ENCODE measurements at regions not wholly inside any gene's neighbourhood (a gene's known extent, or its start where the extent isn't known, plus 50 kb on each side); places are given as distances from the start of the nearest gene placed in this dataset.
"Not testable (repeated sequence)": the region's sequence is repeated elsewhere in the genome, so short reads cannot be mapped to it uniquely, and the experiment has no call there.

GRCh38 chr14:89065879-89066278 is 241.4 kb downstream of the TTC8 start:
- no peak for DNase-seq (ENCODE audit: low spot score)

- no peak for DNase-seq (ENCODE audit: low spot score)
Measured at GRCh38 chr14:89067293-89067972, 243.0 kb downstream of the TTC8 start.

- no peak for DNase-seq (ENCODE audit: low spot score)
Measured at GRCh38 chr14:89078021-89078795, 253.8 kb downstream of the TTC8 start.

- DNase-seq (ENCODE audit: low spot score): no peak
Measured at GRCh38 chr14:89085231-89085731, 260.8 kb downstream of the TTC8 start.

GRCh38 chr14:89085737-89086382 is 261.4 kb downstream of the TTC8 start:
- DNase-seq (ENCODE audit: low spot score): no peak

- no peak for DNase-seq (ENCODE audit: low spot score)
Measured at GRCh38 chr14:89088530-89088929, 264.1 kb downstream of the TTC8 start.

GRCh38 chr14:89089330-89089729 is 264.9 kb downstream of the TTC8 start:
- DNase-seq (ENCODE audit: low spot score): no peak

- no peak for DNase-seq (ENCODE audit: low spot score)
Measured at GRCh38 chr14:89091781-89092180, 267.3 kb downstream of the TTC8 start.

GRCh38 chr14:89093083-89093730 is 268.8 kb downstream of the TTC8 start:
- DNase-seq (ENCODE audit: low spot score): no peak

GRCh38 chr14:89095036-89095435 is 270.6 kb downstream of the TTC8 start:
- DNase-seq (ENCODE audit: low spot score): no peak

- DNase-seq (ENCODE audit: low spot score): no peak
Measured at GRCh38 chr14:89096946-89097345, 272.5 kb downstream of the TTC8 start.

GRCh38 chr14:89098254-89098653 is 273.8 kb downstream of the TTC8 start:
- DNase-seq (ENCODE audit: low spot score): no peak

- not testable (repeated sequence) for DNase-seq (ENCODE audit: low spot score)
Measured at GRCh38 chr14:89104171-89104817, 279.8 kb downstream of the TTC8 start.

- not testable (repeated sequence) for DNase-seq (ENCODE audit: low spot score)
Measured at GRCh38 chr14:89104861-89105260, 280.4 kb downstream of the TTC8 start.

Data from HuH-7 (cell line).